HepG2 (cell line): ENCODE measurements at regions not wholly inside any gene's neighbourhood (a gene's known extent, or its start where the extent isn't known, plus 50 kb on each side); places are given as distances from the start of the nearest gene placed in this dataset.

ENCODE experiments used
- ATAC-seq: fragments of 200-7000 bp; cut with Tn5 transposase; 3 replicates; pipeline ENCODE4 v1.9.1; 2020; ENCODE audit warnings: mild to moderate bottlenecking, moderate library complexity
- BruUV-seq: library from RNA; stranded (reverse); fragments of 400-500 nt; replicated peaks from 2 replicates; lab custom pipeline; 2021; lab: Mats Ljungman, UMichigan
- CTCF ChIA-PET: fragments of 300-600 bp; formaldehyde crosslinking; extraction: SDS; loops from one replicate; lab custom pipeline; 2021; ENCODE audit warnings: low total read pairs, inconsistent platforms, low intra/inter-chr PET ratio; lab: Yijun Ruan, JAX
- POLR2A ChIA-PET: fragments of 350-600 bp; sonication (Branson Sonifier 250); formaldehyde crosslinking; loops from one replicate; lab custom pipeline; 2020; ENCODE audit warnings: antibody characterized with exemption, inconsistent platforms; lab: Yijun Ruan, JAX
- DNase-seq: peaks from one replicate; pipeline ENCODE4 v3.0.0-alpha.2; 2015; ENCODE audit warnings: low spot score
- FAIRE-seq: peaks from 3 replicates; lab custom pipeline; 2011; peaks lifted over from hg19 to GRCh38; lab: Jason Lieb, UNC
- H2AFZ ChIP-seq: one replicate; pipeline ENCODE4 v1.6.1; 2011; ENCODE audit warnings: low read length, inconsistent platforms
- H3K27ac ChIP-seq: fragments of 300-600 bp; 3 replicates; pipeline ENCODE4 v1.8.0; 2011; ENCODE audit warnings: mixed run types, mild to moderate bottlenecking, mixed read lengths, low read length, inconsistent platforms; ENCODE audit not compliant: insufficient read depth; ENCODE audit errors: extremely low read length
- H3K27me3 ChIP-seq, 2 experiments: fragments of 200-600 bp in 1 of 2; 2 replicates in 1 of 2; 3 replicates in 1 of 2; pipeline versions ENCODE4 v1.6.0 to v1.8.0; 2011; ENCODE audit warnings: low read length in 2 of 2, mild to moderate bottlenecking in 2 of 2, moderate library complexity in 2 of 2, inconsistent platforms in 1 of 2; ENCODE audit not compliant: insufficient read depth in 2 of 2, control insufficient read depth in 1 of 2
- H3K36me3 ChIP-seq, 2 experiments: fragments of 200-600 bp in 1 of 2; replicated peaks in 1 of 2; 2 replicates in 1 of 2; 3 replicates in 1 of 2; pipeline versions ENCODE4 v1.5.1 to v1.8.0; 2011; ENCODE audit warnings: low read length in 2 of 2, inconsistent platforms in 1 of 2; ENCODE audit not compliant: insufficient read depth in 2 of 2, control insufficient read depth in 1 of 2
- H3K4me1 ChIP-seq: 2 replicates; pipeline ENCODE4 v1.5.1; 2012; ENCODE audit warnings: low read length, inconsistent platforms; ENCODE audit not compliant: insufficient read depth
- H3K4me2 ChIP-seq: 2 replicates; pipeline ENCODE4 v1.6.0; 2011; ENCODE audit warnings: low read depth, low read length, inconsistent platforms
- H3K4me3 ChIP-seq, 3 experiments: fragments of 200-600 bp in 1 of 3; sonication (generic), shearing (Covaris generic) in 1 of 3; replicated peaks in 1 of 3; 2 replicates each; pipeline ENCODE4 v1.5.1; 2011 to 2016; ENCODE audit warnings: low read length in 3 of 3, inconsistent platforms in 2 of 3, low read depth in 2 of 3, mild to moderate bottlenecking in 2 of 3, control low read depth in 1 of 3, mixed read lengths in 1 of 3; ENCODE audit not compliant: insufficient read depth in 1 of 3
- H3K79me2 ChIP-seq: one replicate; pipeline ENCODE4 v1.6.1; 2011; ENCODE audit warnings: low read length, inconsistent platforms; ENCODE audit not compliant: insufficient read depth
- H3K9ac ChIP-seq: 2 replicates; pipeline ENCODE4 v1.6.0; 2011; ENCODE audit warnings: mild to moderate bottlenecking, low read depth, low read length, inconsistent platforms; ENCODE audit not compliant: insufficient read depth
- H3K9me3 ChIP-seq: 2 replicates; pipeline ENCODE4 v1.5.1; 2012; ENCODE audit warnings: mild to moderate bottlenecking, low read length
- H4K20me1 ChIP-seq: 2 replicates; pipeline ENCODE4 v1.6.0; 2011; ENCODE audit warnings: inconsistent platforms, mild to moderate bottlenecking, low read length, moderate library complexity; ENCODE audit not compliant: insufficient read depth
- FOXP1 ChIP-seq, 2 experiments: fragments of 450-650 bp in 1 of 2; IDR thresholded peaks; 2 replicates each; pipeline ENCODE4 v1.6.1; 2017 to 2018; ENCODE audit warnings: antibody characterized with exemption in 1 of 2
- HNF4A ChIP-seq: sonication (generic); formaldehyde crosslinking; IDR thresholded peaks from 2 replicates; pipeline ENCODE4 v1.4.0; 2020; ENCODE audit warnings: missing genetic modification reagents
- MED8 ChIP-seq: sonication (generic); formaldehyde crosslinking; IDR thresholded peaks from 2 replicates; pipeline ENCODE4 v1.8.1; 2023; ENCODE audit warnings: mild to moderate bottlenecking, missing genetic modification reagents; ENCODE audit not compliant: insufficient replicate concordance
- NCOR1 ChIP-seq: fragments of 200-600 bp; sonication (generic); IDR thresholded peaks from 2 replicates; pipeline ENCODE4 v1.7.0; 2017; ENCODE audit warnings: antibody characterized with exemption, low read length, borderline replicate concordance
- RBM39 ChIP-seq: fragments of 200-400 bp; formaldehyde crosslinking; IDR thresholded peaks from one replicate; pipeline ENCODE4 v1.6.1; 2018; ENCODE audit warnings: antibody characterized with exemption, mild to moderate bottlenecking, low read depth, low read length; ENCODE audit not compliant: poor library complexity, severe bottlenecking
- SRSF1 ChIP-seq: fragments of 200-400 bp; formaldehyde crosslinking; optimal IDR thresholded peaks from 2 replicates; pipeline ENCODE3; 2017; ENCODE audit warnings: mild to moderate bottlenecking, low read depth, low read length, moderate library complexity
- ZNF362 ChIP-seq: sonication (generic); formaldehyde crosslinking; IDR thresholded peaks from 2 replicates; pipeline ENCODE4 v1.4.0; 2020; ENCODE audit warnings: missing genetic modification reagents, mild to moderate bottlenecking, borderline replicate concordance
- ZNF367 ChIP-seq: sonication (generic); formaldehyde crosslinking; IDR thresholded peaks from 2 replicates; pipeline ENCODE4 v1.4.0; 2020; ENCODE audit warnings: missing genetic modification reagents, borderline replicate concordance
- ZNF530 ChIP-seq: sonication (generic); formaldehyde crosslinking; IDR thresholded peaks from 2 replicates; pipeline ENCODE4 v1.5.0; 2020; ENCODE audit warnings: low read depth, mild to moderate bottlenecking, missing genetic modification reagents
- ZNF891 ChIP-seq: sonication (generic); formaldehyde crosslinking; IDR thresholded peaks from 2 replicates; pipeline ENCODE4 v1.5.0; 2020; ENCODE audit warnings: mild to moderate bottlenecking, missing genetic modification reagents
- WGBS: methylation state at CpG from one replicate; pipeline ENCODE4 v1.1.6; 2017; ENCODE audit warnings: low lambda C conversion rate; 5-methylcytosine and 5-hydroxymethylcytosine counted together
- in situ Hi-C: cut with HindIII; loops from 2 replicates; pipeline ENCODE4 v1.10.0; 2017; ENCODE audit warnings: low pct_unique_long_range_greater_than_20kb; ENCODE audit not compliant: extremely low pct_ligation_motif_present
- intact Hi-C: fragments of 100-400 bp; cut with micrococcal nuclease; formaldehyde crosslinking; loops from one replicate; pipeline ENCODE4 v1.10.0; 2022; ENCODE audit not compliant: unreplicated experiment
- TF ChIP-seq, protein P1 (sequence below): IDR thresholded peaks from 2 replicates; pipeline ENCODE4 v1.6.1; 2016; ENCODE audit warnings: mild to moderate bottlenecking, missing biosample characterization, missing genetic modification reagents
- TF ChIP-seq, protein P2 (sequence below): sonication (generic); formaldehyde crosslinking; IDR thresholded peaks from 2 replicates; pipeline ENCODE4 v1.4.0; 2020; ENCODE audit warnings: low read depth, missing genetic modification reagents

- Histone ChIP-seq H3K9ac (no peak overlapping the region), H3K27me3 (no peaks in the 10 kb centered on the region), H3K4me2 (no peak overlapping the region), H2AFZ (no peak overlapping the region), H3K36me3 (no peaks in the 10 kb centered on the region), H3K27ac (no peak overlapping the region), H3K4me1 (no peaks in the 10 kb centered on the region), H4K20me1 (no peaks in the 10 kb centered on the region), H3K9me3 (no peaks in the 10 kb centered on the region), H3K4me3 (no peak overlapping the region), H3K79me2 (no peaks in the 10 kb centered on the region)
- POLR2A ChIA-PET: no interaction called here
- intact Hi-C loops (no loop called here), in situ Hi-C loops (no loop called here)
- TF ChIP-seq, protein P1, sequence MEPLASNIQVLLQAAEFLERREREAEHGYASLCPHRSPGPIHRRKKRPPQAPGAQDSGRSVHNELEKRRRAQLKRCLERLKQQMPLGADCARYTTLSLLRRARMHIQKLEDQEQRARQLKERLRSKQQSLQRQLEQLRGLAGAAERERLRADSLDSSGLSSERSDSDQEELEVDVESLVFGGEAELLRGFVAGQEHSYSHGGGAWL (CRISPR knock-in tag): no peak
- no peak for TF ChIP-seq ZNF367
- no peak for TF ChIP-seq MED8 (CRISPR knock-in tag)
- no peak for TF ChIP-seq HNF4A (CRISPR knock-in tag)
- no peak for TF ChIP-seq RBM39
- no peak for TF ChIP-seq ZNF891 (CRISPR knock-in tag)
- TF ChIP-seq ZNF530 (CRISPR knock-in tag): no peak
- no peak for TF ChIP-seq NCOR1
- TF ChIP-seq ZNF362 (CRISPR knock-in tag): no peak
- no peak for TF ChIP-seq FOXP1 (IDR thresholded peaks at IDR 0.05)
- TF ChIP-seq FOXP1 (CRISPR knock-in tag; IDR thresholded peaks at IDR 0.05): no peak
- no peak for TF ChIP-seq SRSF1
- TF ChIP-seq, protein P2, sequence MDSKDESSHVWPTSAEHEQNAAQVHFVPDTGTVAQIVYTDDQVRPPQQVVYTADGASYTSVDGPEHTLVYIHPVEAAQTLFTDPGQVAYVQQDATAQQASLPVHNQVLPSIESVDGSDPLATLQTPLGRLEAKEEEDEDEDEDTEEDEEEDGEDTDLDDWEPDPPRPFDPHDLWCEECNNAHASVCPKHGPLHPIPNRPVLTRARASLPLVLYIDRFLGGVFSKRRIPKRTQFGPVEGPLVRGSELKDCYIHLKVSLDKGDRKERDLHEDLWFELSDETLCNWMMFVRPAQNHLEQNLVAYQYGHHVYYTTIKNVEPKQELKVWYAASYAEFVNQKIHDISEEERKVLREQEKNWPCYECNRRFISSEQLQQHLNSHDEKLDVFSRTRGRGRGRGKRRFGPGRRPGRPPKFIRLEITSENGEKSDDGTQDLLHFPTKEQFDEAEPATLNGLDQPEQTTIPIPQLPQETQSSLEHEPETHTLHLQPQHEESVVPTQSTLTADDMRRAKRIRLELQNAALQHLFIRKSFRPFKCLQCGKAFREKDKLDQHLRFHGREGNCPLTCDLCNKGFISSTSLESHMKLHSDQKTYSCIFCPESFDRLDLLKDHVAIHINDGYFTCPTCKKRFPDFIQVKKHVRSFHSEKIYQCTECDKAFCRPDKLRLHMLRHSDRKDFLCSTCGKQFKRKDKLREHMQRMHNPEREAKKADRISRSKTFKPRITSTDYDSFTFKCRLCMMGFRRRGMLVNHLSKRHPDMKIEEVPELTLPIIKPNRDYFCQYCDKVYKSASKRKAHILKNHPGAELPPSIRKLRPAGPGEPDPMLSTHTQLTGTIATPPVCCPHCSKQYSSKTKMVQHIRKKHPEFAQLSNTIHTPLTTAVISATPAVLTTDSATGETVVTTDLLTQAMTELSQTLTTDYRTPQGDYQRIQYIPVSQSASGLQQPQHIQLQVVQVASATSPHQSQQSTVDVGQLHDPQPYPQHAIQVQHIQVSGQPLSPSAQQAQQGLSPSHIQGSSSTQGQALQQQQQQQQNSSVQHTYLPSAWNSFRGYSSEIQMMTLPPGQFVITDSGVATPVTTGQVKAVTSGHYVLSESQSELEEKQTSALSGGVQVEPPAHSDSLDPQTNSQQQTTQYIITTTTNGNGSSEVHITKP (CRISPR knock-in tag): no peak
- ATAC-seq: no peak
- DNase-seq: no peak
- no TSS peak for BruUV-seq
- 11% methylated on average over 1 of the region's 1 CpG for WGBS
- CTCF ChIA-PET: no interaction called here
- no peak for FAIRE-seq
Observed at GRCh38 chr2:144670738-144671137, 150.8 kb upstream of the ZEB2 start.
